ENCODE measurements at regions not wholly inside any gene's neighbourhood (a gene's known extent, or its start where the extent isn't known, plus 50 kb on each side); places are given as distances from the start of the nearest gene placed in this dataset.

DNA sequence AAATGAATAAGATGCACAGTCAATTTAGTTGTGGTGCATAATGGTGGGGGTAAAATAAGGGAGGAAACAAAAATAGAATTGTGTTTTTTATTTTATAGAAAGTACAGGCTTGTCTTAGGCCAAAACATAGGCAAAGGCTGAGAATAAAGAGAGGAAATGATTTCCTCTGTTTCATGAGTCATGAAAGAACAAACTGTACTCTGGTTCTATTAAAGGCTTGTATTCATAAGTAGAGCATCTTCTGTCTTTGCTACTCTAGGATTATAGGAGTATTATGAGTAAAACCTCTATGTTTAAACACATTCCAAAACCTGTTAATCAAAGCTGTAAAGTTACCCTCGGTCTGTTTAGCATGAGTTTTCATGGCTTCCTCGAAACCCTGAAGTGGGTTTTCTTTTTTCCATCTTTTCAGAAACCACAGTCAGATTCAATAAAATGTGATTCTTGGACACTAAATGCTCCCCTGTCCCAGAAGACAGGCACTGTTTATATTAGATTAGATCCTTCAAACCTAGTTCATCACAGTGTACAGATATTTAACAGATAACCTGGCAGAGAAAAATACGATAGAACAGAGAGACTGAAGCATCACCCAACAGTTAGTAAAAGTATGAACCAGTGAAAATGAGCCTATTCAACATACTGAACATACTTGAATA lies 473.9 kb upstream of the CYLC2 start:
- no peak for ATAC-seq

GRCh38 chr9:102519423-102519822 lies 475.7 kb upstream of the CYLC2 start:
- H3K27me3 ChIP-seq, result no peaks in the 10 kb centered on the region
- H3K36me3 ChIP-seq, result no peaks in the 10 kb centered on the region
- no peak overlapping the region for H3K27ac ChIP-seq
- no peak for TF ChIP-seq EP300 (IDR thresholded peaks at IDR 0.05)
- TF ChIP-seq POLR2A (IDR thresholded peaks at IDR 0.05), result no peak
- TF ChIP-seq, protein P1, sequence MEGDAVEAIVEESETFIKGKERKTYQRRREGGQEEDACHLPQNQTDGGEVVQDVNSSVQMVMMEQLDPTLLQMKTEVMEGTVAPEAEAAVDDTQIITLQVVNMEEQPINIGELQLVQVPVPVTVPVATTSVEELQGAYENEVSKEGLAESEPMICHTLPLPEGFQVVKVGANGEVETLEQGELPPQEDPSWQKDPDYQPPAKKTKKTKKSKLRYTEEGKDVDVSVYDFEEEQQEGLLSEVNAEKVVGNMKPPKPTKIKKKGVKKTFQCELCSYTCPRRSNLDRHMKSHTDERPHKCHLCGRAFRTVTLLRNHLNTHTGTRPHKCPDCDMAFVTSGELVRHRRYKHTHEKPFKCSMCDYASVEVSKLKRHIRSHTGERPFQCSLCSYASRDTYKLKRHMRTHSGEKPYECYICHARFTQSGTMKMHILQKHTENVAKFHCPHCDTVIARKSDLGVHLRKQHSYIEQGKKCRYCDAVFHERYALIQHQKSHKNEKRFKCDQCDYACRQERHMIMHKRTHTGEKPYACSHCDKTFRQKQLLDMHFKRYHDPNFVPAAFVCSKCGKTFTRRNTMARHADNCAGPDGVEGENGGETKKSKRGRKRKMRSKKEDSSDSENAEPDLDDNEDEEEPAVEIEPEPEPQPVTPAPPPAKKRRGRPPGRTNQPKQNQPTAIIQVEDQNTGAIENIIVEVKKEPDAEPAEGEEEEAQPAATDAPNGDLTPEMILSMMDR (IDR thresholded peaks at IDR 0.05), result no peak
- no peak for TF ChIP-seq POLR2AphosphoS5 (IDR thresholded peaks at IDR 0.05)
- H3K9me3 ChIP-seq, result no peaks in the 10 kb centered on the region
- 72 to 78% methylated on average over 5 of the region's 5 CpGs for WGBS, 2 donors (ENCODE audit: low coverage in 1 of 2)
- H3K4me3 ChIP-seq, result no peak overlapping the region
- H3K4me1 ChIP-seq, result no peaks in the 10 kb centered on the region
- ATAC-seq, result no peak

More for the DNA sequence above, 473.9 kb upstream of the CYLC2 start:
- TF ChIP-seq POLR2A (IDR thresholded peaks at IDR 0.05) (no peak), EP300 (IDR thresholded peaks at IDR 0.05) (no peak), POLR2AphosphoS5 (IDR thresholded peaks at IDR 0.05) (no peak)
- TF ChIP-seq, protein P1 (IDR thresholded peaks at IDR 0.05), result no peak
- 12 to 26% methylated on average over 3 of the region's 3 CpGs for WGBS, 2 donors (ENCODE audit: low coverage in 1 of 2)
- Histone ChIP-seq H3K27me3 (no peaks in the 10 kb centered on the region), H3K9me3 (no peaks in the 10 kb centered on the region), H3K36me3 (no peaks in the 10 kb centered on the region), H3K4me1 (no peaks in the 10 kb centered on the region), H3K27ac (no peak overlapping the region), H3K4me3 (no peak overlapping the region)

- TF ChIP-seq POLR2A (IDR thresholded peaks at IDR 0.05) (no peak), POLR2AphosphoS5 (IDR thresholded peaks at IDR 0.05) (no peak), EP300 (IDR thresholded peaks at IDR 0.05) (no peak)
- TF ChIP-seq, protein P1 (IDR thresholded peaks at IDR 0.05), result no peak
- ATAC-seq, result no peak
- 55 to 63% methylated on average over 5 of the region's 5 CpGs for WGBS, 2 donors (ENCODE audit: low coverage in 1 of 2)
These were observed 476.8 kb upstream of the CYLC2 start for GRCh38 chr9:102518324-102518723.

DNA sequence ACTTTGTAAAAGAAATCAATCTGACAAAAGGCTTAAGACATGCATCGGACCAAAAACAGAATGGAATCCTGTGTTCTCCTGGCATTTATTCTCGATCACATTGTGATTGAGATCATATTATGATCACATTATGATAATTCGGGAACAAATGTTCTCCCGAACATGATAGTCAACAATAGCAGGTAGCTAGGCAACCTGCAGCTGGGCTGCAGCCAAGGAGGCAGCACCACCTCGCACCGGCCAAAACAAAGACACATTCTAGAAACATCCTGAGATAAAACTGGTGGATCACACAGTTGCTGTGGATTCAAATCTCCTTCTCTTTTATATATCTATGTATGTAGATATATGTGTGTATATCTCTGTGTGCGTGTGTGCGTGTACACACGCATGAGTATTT lies 480.6 kb upstream of the CYLC2 start:
- no peaks in the 10 kb centered on the region for H3K9me3 ChIP-seq
- TF ChIP-seq POLR2A (IDR thresholded peaks at IDR 0.05) (no peak), EP300 (IDR thresholded peaks at IDR 0.05) (no peak), POLR2AphosphoS5 (IDR thresholded peaks at IDR 0.05) (no peak)
- TF ChIP-seq, protein P1 (IDR thresholded peaks at IDR 0.05), result no peak
- 63 to 71% methylated on average over 9 of the region's 9 CpGs for WGBS, 2 donors (ENCODE audit: low coverage in 1 of 2)
- H3K4me3 ChIP-seq, result no peak overlapping the region
- no peak overlapping the region for H3K27ac ChIP-seq
- H3K36me3 ChIP-seq, result no peaks in the 10 kb centered on the region
- no peaks in the 10 kb centered on the region for H3K27me3 ChIP-seq
- no peak for ATAC-seq
- no peaks in the 10 kb centered on the region for H3K4me1 ChIP-seq

More at GRCh38 chr9:102518324-102518723, 476.8 kb upstream of the CYLC2 start:
- H3K27ac ChIP-seq, result no peak overlapping the region
- no peaks in the 10 kb centered on the region for H3K27me3 ChIP-seq
- no peaks in the 10 kb centered on the region for H3K4me1 ChIP-seq
- H3K9me3 ChIP-seq, result no peaks in the 10 kb centered on the region
- no peaks in the 10 kb centered on the region for H3K36me3 ChIP-seq
- no peak overlapping the region for H3K4me3 ChIP-seq

DNA sequence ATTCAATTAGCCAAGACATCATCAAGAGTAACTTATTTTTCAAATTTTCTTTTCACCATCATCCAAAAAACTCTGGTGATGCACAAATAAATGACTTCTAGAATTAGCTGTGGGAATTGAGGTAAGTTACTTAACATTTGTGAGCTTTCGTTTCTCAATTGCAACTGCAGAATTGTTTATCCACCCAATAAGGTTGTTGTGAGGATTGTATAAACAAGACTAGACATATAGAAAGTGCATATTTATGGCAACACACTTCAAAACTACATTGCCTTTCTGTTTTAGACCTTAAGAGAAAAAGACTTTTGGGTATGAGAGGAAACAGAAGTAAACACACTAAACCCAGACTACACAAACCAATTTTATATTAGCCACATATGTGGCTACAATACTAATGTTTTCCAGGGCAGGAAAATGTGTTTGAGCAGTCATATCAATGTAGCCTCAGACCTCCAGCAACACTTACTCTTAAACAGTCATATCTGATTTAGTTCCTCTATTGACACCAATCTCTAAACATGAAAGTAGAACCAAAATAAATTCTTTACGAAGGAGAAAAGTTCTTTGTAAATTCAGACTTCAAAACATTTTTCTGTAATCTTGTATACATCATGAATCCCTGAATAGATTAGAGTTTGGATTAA lies 488.0 kb upstream of the CYLC2 start:
- no peak for ATAC-seq
- Histone ChIP-seq H3K4me3 (no peak overlapping the region), H3K27ac (no peak overlapping the region), H3K4me1 (no peaks in the 10 kb centered on the region), H3K36me3 (no peaks in the 10 kb centered on the region), H3K27me3 (no peaks in the 10 kb centered on the region), H3K9me3 (no peaks in the 10 kb centered on the region)
- WGBS, 2 donors (ENCODE audit: low coverage in 1 of 2), result 47 to 67% methylated on average over 2 of the region's 2 CpGs
- TF ChIP-seq, protein P1 (IDR thresholded peaks at IDR 0.05), result no peak
- TF ChIP-seq POLR2A (IDR thresholded peaks at IDR 0.05) (no peak), EP300 (IDR thresholded peaks at IDR 0.05) (no peak), POLR2AphosphoS5 (IDR thresholded peaks at IDR 0.05) (no peak)
